ENCODE measurements at regions not wholly inside any gene's neighbourhood (a gene's known extent, or its start where the extent isn't known, plus 50 kb on each side); places are given as distances from the start of the nearest gene placed in this dataset.

DNA sequence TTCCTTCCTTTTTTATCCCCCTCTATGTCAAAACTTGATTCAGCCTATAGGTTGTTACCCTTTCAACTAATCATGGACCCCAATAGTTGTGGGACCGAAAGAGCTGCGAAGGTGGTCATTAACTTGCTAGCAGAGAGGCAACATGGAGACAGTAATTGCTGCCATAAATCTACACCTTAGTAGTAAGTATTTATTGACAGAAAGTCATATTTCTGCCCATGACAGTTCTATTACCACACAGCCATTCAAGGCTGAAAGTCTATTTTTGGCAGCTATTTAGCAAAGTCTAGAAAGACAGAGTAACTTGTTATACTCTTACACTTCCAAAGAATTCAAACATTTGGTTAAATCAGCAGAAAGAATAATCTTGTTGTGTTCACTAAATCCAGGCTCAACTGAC, 236.2 kb downstream of the PRELID2 start:
- Histone ChIP-seq H3K9me3 (ENCODE audit: control insufficient read depth in 1 of 2, low read length in 2 of 2) (peaks cover 0 to under 1% of the 10 kb centered on the region in 2 donors), H3K27me3 (ENCODE audit: low read depth, low read length) (no peaks in the 10 kb centered on the region), H3K36me3 (ENCODE audit: control insufficient read depth in 1 of 2, insufficient read depth in 2 of 2, low read length in 2 of 2) (no peaks in the 10 kb centered on the region), H3K27ac (ENCODE audit: low read length) (no peak overlapping the region), H3K4me1 (ENCODE audit: control insufficient read depth in 1 of 2, insufficient read depth in 2 of 2, low read length in 2 of 2) (no peaks in the 10 kb centered on the region), H3K4me3 (ENCODE audit: low read depth in 1 of 2, low read length in 2 of 2) (no peak overlapping the region)

DNA sequence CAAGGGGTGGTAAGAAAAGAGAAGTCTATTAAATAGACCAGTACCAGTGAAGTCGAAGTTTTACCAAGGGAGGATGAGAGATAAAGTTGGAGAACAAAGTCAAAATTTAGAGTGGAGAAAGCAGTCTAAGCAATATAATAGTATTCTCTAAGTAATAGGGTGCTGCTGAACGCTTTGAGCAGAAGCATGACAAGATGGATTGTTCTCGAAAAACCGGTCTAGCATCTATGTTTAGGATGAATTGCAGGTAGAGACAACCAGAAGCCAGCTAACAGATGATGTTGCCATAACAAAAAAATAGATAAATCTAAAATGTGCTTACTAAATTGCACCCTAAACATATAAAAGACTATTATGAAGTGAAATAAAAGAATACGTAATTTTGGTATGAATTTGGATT, 237.0 kb downstream of the PRELID2 start:
- Histone ChIP-seq H3K27ac (ENCODE audit: low read length) (no peak overlapping the region), H3K36me3 (ENCODE audit: control insufficient read depth in 1 of 2, insufficient read depth in 2 of 2, low read length in 2 of 2) (no peaks in the 10 kb centered on the region), H3K4me1 (ENCODE audit: control insufficient read depth in 1 of 2, insufficient read depth in 2 of 2, low read length in 2 of 2) (no peaks in the 10 kb centered on the region), H3K4me3 (ENCODE audit: low read depth in 1 of 2, low read length in 2 of 2) (no peak overlapping the region), H3K9me3 (ENCODE audit: control insufficient read depth in 1 of 2, low read length in 2 of 2) (no peaks in the 10 kb centered on the region), H3K27me3 (ENCODE audit: low read depth, low read length) (no peaks in the 10 kb centered on the region)

DNA sequence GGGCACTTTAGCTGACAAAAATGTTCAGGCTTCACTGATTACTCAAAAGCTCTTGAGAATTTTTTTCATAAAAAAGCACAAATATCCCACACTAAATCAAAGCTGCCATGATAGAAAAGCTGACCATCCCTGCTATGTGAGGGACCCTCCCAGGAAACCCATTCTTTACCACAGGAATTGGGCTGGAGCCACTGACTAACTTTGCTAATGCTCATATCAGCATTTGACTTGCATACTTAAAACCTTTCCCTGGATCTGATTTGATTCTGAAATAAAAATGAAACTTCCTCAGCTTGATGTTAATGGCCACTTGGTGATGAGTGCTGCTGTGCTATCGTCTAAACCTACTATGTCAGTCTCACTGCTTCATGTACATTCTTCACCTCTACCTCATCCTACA, 243.6 kb downstream of the PRELID2 start:
- Histone ChIP-seq H3K27ac (ENCODE audit: low read length) (no peak overlapping the region), H3K4me1 (ENCODE audit: control insufficient read depth in 1 of 2, insufficient read depth in 2 of 2, low read length in 2 of 2) (no peaks in the 10 kb centered on the region), H3K27me3 (ENCODE audit: low read depth, low read length) (no peaks in the 10 kb centered on the region), H3K9me3 (ENCODE audit: control insufficient read depth in 1 of 2, low read length in 2 of 2) (no peaks in the 10 kb centered on the region), H3K4me3 (ENCODE audit: low read depth in 1 of 2, low read length in 2 of 2) (no peak overlapping the region), H3K36me3 (ENCODE audit: control insufficient read depth in 1 of 2, insufficient read depth in 2 of 2, low read length in 2 of 2) (no peaks in the 10 kb centered on the region)

DNA sequence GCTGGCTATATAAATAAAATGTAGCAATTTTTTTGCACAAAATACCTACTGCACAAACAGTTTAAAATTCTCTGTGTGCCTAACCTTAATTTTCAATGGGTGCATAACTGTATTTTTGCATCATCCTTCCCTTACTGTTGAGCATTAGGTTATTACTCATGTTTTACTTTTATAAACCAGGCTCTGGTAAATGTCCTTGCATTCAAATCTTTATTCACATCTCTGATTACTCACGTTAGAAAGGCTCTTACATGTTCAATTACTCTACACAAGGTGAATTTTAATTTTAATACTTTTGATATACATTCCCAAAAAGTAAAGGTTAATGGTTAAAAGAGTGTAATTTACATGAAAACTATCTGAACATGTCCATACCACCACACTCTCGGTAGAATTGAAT, 246.1 kb downstream of the PRELID2 start:
- Histone ChIP-seq H3K27ac (ENCODE audit: low read length) (no peak overlapping the region), H3K9me3 (ENCODE audit: control insufficient read depth in 1 of 2, low read length in 2 of 2) (no peaks in the 10 kb centered on the region), H3K27me3 (ENCODE audit: low read depth, low read length) (no peaks in the 10 kb centered on the region), H3K36me3 (ENCODE audit: control insufficient read depth in 1 of 2, insufficient read depth in 2 of 2, low read length in 2 of 2) (no peaks in the 10 kb centered on the region), H3K4me1 (ENCODE audit: control insufficient read depth in 1 of 2, insufficient read depth in 2 of 2, low read length in 2 of 2) (no peaks in the 10 kb centered on the region), H3K4me3 (ENCODE audit: low read depth in 1 of 2, low read length in 2 of 2) (no peak overlapping the region)

DNA sequence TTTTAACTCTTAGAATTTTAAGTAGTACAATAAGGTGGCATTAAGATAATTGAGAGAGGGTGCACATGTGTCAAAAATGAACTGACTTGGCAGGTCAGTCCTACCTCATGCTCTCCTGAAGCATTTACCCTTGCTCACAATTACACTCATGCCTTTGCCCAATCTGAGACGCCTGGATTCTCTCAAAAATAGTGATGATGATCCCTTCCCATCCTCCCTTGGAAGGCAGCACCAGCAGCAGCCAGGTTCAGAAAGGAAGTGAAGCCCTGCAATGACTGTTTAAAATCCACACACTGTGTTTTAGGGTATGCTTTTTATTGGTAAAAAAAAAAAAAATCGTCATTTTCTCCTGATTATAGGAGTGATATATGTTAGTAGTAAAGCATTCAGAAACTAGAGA, 246.6 kb downstream of the PRELID2 start:
- no peak overlapping the region for H3K4me3 ChIP-seq (ENCODE audit: low read depth in 1 of 2, low read length in 2 of 2)
- H3K27me3 ChIP-seq (ENCODE audit: low read depth, low read length) = no peaks in the 10 kb centered on the region
- H3K27ac ChIP-seq (ENCODE audit: low read length) = no peak overlapping the region
- no peaks in the 10 kb centered on the region for H3K4me1 ChIP-seq (ENCODE audit: control insufficient read depth in 1 of 2, insufficient read depth in 2 of 2, low read length in 2 of 2)
- H3K9me3 ChIP-seq (ENCODE audit: control insufficient read depth in 1 of 2, low read length in 2 of 2) = no peaks in the 10 kb centered on the region
- no peaks in the 10 kb centered on the region for H3K36me3 ChIP-seq (ENCODE audit: control insufficient read depth in 1 of 2, insufficient read depth in 2 of 2, low read length in 2 of 2)

DNA sequence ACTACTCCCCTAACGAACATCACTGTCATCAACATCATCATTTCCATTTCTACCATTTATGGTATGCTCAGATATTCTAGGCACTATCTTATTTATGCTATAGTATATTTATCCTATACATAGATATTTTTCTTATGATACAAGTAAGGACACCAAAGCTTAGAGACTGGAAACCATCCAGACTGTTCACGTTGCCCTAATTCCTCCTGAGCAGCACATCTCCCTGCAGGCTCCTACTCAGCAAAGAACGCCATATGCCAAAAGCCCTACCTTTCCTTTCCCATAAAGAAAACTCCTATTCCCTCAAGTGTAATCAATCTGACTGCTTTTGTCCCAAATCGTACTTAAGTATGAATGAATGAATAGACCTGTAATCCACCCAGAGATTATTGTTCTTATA, 247.0 kb downstream of the PRELID2 start:
- no peaks in the 10 kb centered on the region for H3K36me3 ChIP-seq (ENCODE audit: control insufficient read depth in 1 of 2, insufficient read depth in 2 of 2, low read length in 2 of 2)
- no peaks in the 10 kb centered on the region for H3K9me3 ChIP-seq (ENCODE audit: control insufficient read depth in 1 of 2, low read length in 2 of 2)
- no peaks in the 10 kb centered on the region for H3K4me1 ChIP-seq (ENCODE audit: control insufficient read depth in 1 of 2, insufficient read depth in 2 of 2, low read length in 2 of 2)
- H3K4me3 ChIP-seq (ENCODE audit: low read depth in 1 of 2, low read length in 2 of 2) = no peak overlapping the region
- H3K27ac ChIP-seq (ENCODE audit: low read length) = no peak overlapping the region
- no peaks in the 10 kb centered on the region for H3K27me3 ChIP-seq (ENCODE audit: low read depth, low read length)

DNA sequence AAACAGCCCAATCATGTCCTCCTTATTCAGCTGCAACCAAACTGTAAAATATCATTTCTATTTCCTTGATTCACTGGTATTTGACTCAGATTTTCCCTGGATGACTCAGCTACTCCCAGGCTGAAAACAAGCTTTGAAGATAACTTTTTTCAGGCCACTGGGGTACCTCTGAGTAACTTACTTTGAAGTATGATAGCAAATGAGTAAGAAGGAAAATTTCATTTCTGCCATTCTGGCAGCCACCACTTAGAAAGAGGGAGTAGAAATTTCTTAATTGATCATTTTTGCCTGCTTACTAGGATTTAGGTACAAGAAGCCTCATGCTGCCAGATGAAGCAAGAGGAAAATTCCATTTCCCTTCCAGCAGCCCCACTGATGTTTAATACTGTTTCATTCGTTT, 247.4 kb downstream of the PRELID2 start:
- Histone ChIP-seq H3K4me1 (ENCODE audit: control insufficient read depth in 1 of 2, insufficient read depth in 2 of 2, low read length in 2 of 2) (no peaks in the 10 kb centered on the region), H3K27me3 (ENCODE audit: low read depth, low read length) (no peaks in the 10 kb centered on the region), H3K9me3 (ENCODE audit: control insufficient read depth in 1 of 2, low read length in 2 of 2) (no peaks in the 10 kb centered on the region), H3K4me3 (ENCODE audit: low read depth in 1 of 2, low read length in 2 of 2) (no peak overlapping the region), H3K36me3 (ENCODE audit: control insufficient read depth in 1 of 2, insufficient read depth in 2 of 2, low read length in 2 of 2) (no peaks in the 10 kb centered on the region), H3K27ac (ENCODE audit: low read length) (no peak overlapping the region)

DNA sequence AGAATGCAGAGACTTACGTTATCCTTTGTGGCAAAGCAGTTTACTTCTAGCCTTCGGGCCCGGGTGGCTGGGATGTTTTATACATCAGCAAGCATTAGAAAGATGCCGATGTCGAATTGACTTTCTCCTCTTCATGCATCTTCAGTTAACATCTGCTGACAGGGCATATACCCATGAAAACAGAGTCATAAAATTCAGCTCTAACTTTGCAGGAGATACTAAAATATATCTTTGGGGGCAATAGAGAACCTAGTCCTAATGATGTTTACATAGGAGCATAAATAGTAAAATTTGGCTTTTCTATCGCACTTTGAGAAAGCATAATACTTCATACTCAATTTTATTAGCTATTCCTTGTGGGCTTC, 247.9 kb downstream of the PRELID2 start:
- Histone ChIP-seq H3K27me3 (ENCODE audit: low read depth, low read length) (no peaks in the 10 kb centered on the region), H3K4me1 (ENCODE audit: control insufficient read depth in 1 of 2, insufficient read depth in 2 of 2, low read length in 2 of 2) (no peaks in the 10 kb centered on the region), H3K27ac (ENCODE audit: low read length) (no peak overlapping the region), H3K4me3 (ENCODE audit: low read depth in 1 of 2, low read length in 2 of 2) (no peak overlapping the region), H3K9me3 (ENCODE audit: control insufficient read depth in 1 of 2, low read length in 2 of 2) (no peaks in the 10 kb centered on the region), H3K36me3 (ENCODE audit: control insufficient read depth in 1 of 2, insufficient read depth in 2 of 2, low read length in 2 of 2) (no peaks in the 10 kb centered on the region)

DNA sequence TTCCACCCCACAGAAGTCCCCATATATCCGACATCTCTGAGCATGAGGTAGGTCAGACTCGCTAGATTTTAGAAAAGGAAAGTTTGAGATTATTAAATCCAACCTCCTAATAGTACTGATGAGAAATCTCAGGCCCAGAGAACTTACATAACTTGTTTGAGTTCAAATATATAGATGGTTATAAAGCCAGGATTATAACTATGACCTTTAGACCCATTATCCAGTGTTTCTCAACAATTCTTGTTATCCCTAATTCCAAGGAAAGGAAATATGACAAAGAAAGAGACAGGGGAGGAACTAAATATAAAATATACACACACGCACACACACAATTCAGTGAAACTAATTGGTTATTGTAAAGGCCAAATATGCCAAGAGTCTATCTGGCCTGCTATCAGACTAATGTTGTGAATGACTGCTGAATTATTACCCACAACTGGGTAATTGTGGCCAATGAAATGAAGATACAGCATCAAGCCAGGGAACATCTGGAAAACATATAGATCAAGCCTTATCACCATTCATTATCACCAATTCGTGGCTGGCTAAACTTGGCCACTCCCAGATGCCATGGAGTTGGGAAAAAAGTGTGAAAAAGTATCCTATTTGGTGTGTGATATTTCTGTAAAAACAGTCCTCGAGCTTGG, 248.4 kb downstream of the PRELID2 start:
- Histone ChIP-seq H3K36me3 (ENCODE audit: control insufficient read depth in 1 of 2, insufficient read depth in 2 of 2, low read length in 2 of 2) (no peaks in the 10 kb centered on the region), H3K4me3 (ENCODE audit: low read depth in 1 of 2, low read length in 2 of 2) (no peak overlapping the region), H3K4me1 (ENCODE audit: control insufficient read depth in 1 of 2, insufficient read depth in 2 of 2, low read length in 2 of 2) (no peaks in the 10 kb centered on the region), H3K27ac (ENCODE audit: low read length) (no peak overlapping the region), H3K27me3 (ENCODE audit: low read depth, low read length) (no peaks in the 10 kb centered on the region), H3K9me3 (ENCODE audit: control insufficient read depth in 1 of 2, low read length in 2 of 2) (no peaks in the 10 kb centered on the region)

DNA sequence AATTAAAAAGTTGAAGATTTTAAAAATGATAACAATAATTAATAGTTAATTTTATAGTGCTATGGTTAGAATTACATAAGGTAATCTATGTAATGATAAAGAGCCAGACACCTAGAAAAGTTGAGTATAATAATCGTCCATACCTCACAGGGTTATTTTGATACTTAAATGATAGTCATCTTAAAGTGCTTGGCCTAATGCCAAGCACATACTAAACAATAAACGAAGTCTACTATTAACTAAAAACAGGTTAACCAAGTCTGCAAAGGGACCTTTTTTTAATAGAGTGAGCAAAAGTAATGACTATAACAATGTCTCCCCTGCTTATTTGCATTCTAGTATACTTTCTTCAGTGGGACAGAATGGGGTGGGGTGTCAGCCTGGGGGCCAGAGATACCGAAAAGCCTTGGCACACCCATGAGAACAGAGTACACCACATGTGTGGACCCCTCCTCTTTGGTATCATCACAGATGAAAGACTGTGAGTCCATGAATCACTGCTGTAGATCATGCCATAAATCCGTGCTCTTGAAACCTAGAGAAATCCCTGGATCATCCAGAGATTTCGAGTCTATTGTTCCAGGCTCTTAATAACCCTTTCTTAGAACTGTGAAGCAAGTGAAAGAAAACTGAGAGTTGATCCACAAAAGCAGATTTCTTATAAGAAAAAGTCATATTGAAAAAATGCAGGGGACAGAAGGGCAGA, 249.5 kb downstream of the PRELID2 start:
- no peaks in the 10 kb centered on the region for H3K27me3 ChIP-seq (ENCODE audit: low read depth, low read length)
- H3K27ac ChIP-seq (ENCODE audit: low read length) = no peak overlapping the region

DNA sequence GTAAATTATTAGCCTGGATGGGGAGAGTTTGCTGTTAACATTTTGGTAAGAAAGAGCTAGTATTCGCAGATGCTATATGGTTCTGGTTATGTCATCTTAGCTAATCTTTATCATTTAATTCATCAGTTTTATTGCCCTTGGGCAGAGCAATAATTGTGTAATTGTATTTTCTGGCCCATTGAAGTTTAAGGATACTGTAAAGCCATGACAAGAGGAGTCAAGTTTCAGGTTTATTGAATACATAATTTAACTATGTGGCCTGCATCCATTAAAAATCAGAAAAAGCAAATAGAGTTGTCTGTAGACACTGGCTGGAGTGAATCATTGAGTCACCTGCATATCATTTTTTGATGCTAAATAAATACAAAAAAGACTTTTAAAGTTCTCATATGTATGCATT, 255.8 kb downstream of the PRELID2 start:
- Histone ChIP-seq H3K36me3 (ENCODE audit: control insufficient read depth in 1 of 2, insufficient read depth in 2 of 2, low read length in 2 of 2) (no peaks in the 10 kb centered on the region), H3K27ac (ENCODE audit: low read length) (no peak overlapping the region), H3K9me3 (ENCODE audit: control insufficient read depth in 1 of 2, low read length in 2 of 2) (peaks cover 6 to 16% of the 10 kb centered on the region in 2 donors)

More for the DNA sequence above, 249.5 kb downstream of the PRELID2 start:
- no peak overlapping the region for H3K4me3 ChIP-seq (ENCODE audit: low read depth in 1 of 2, low read length in 2 of 2)
- no peaks in the 10 kb centered on the region for H3K36me3 ChIP-seq (ENCODE audit: control insufficient read depth in 1 of 2, insufficient read depth in 2 of 2, low read length in 2 of 2)
- no peaks in the 10 kb centered on the region for H3K4me1 ChIP-seq (ENCODE audit: control insufficient read depth in 1 of 2, insufficient read depth in 2 of 2, low read length in 2 of 2)
- H3K9me3 ChIP-seq (ENCODE audit: control insufficient read depth in 1 of 2, low read length in 2 of 2) = no peaks in the 10 kb centered on the region

More for the DNA sequence above, 255.8 kb downstream of the PRELID2 start:
- H3K27me3 ChIP-seq (ENCODE audit: low read depth, low read length) = no peaks in the 10 kb centered on the region
- H3K4me3 ChIP-seq (ENCODE audit: low read depth in 1 of 2, low read length in 2 of 2) = no peak overlapping the region
- H3K4me1 ChIP-seq (ENCODE audit: control insufficient read depth in 1 of 2, insufficient read depth in 2 of 2, low read length in 2 of 2) = no peaks in the 10 kb centered on the region

All from muscle layer of duodenum (tissue), 2 donors.